H9 (cell line): ENCODE measurements at regions not wholly inside any gene's neighbourhood (a gene's known extent, or its start where the extent isn't known, plus 50 kb on each side); places are given as distances from the start of the nearest gene placed in this dataset.

Experiments
- DNase-seq: peaks from one replicate; pipeline ENCODE4 v3.0.0-alpha.2; 2017
- H2AFZ ChIP-seq: one replicate; pipeline ENCODE4 v1.6.1; 2013; ENCODE audit warnings: mild to moderate bottlenecking, low read length, control low read depth, moderate library complexity
- H2AK5ac ChIP-seq: 2 replicates; pipeline ENCODE4 v1.6.1; 2013; ENCODE audit warnings: low read length, control low read depth, mixed read lengths; ENCODE audit not compliant: insufficient read length
- H2BK120ac ChIP-seq: one replicate; pipeline ENCODE4 v1.6.1; 2013; ENCODE audit warnings: low read depth, mild to moderate bottlenecking, low read length, control low read depth, inconsistent platforms; ENCODE audit not compliant: poor library complexity, severe bottlenecking
- H2BK12ac ChIP-seq: 2 replicates; pipeline ENCODE4 v1.6.1; 2013; ENCODE audit warnings: low read length, control low read depth, mixed read lengths, low read depth; ENCODE audit not compliant: insufficient read length
- H2BK15ac ChIP-seq: 2 replicates; pipeline ENCODE4 v1.6.1; 2013; ENCODE audit warnings: low read depth, low read length, control low read depth
- H2BK20ac ChIP-seq: one replicate; pipeline ENCODE4 v1.6.1; 2013; ENCODE audit warnings: low read depth, mild to moderate bottlenecking, low read length, control low read depth, inconsistent platforms; ENCODE audit not compliant: poor library complexity, severe bottlenecking
- H2BK5ac ChIP-seq: 2 replicates; pipeline ENCODE4 v1.6.1; 2013; ENCODE audit warnings: low read length, control low read depth, mixed read lengths; ENCODE audit not compliant: insufficient read length
- H3K14ac ChIP-seq: 2 replicates; pipeline ENCODE4 v1.6.1; 2013; ENCODE audit warnings: low read length, control low read depth; ENCODE audit not compliant: insufficient read depth
- H3K18ac ChIP-seq: 2 replicates; pipeline ENCODE4 v1.6.1; 2013; ENCODE audit warnings: low read depth, mild to moderate bottlenecking, mixed read lengths, low read length, control low read depth; ENCODE audit not compliant: insufficient read length
- H3K23ac ChIP-seq: 2 replicates; pipeline ENCODE4 v1.6.1; 2013; ENCODE audit warnings: low read length, control low read depth, mixed read lengths, low read depth; ENCODE audit not compliant: insufficient read length
- H3K23me2 ChIP-seq: 2 replicates; pipeline ENCODE4 v1.6.1; 2013; ENCODE audit warnings: low read depth, mild to moderate bottlenecking, mixed read lengths, low read length, control low read depth; ENCODE audit not compliant: insufficient read length, poor library complexity, severe bottlenecking
- H3K27ac ChIP-seq: 2 replicates; pipeline ENCODE4 v1.5.1; 2013; ENCODE audit warnings: low read length, control low read depth, mixed read lengths, low read depth; ENCODE audit not compliant: insufficient read length
- H3K27me3 ChIP-seq: 2 replicates; pipeline ENCODE4 v1.6.1; 2013; ENCODE audit warnings: low read length, control low read depth, inconsistent platforms; ENCODE audit not compliant: insufficient read depth
- H3K4ac ChIP-seq: 2 replicates; pipeline ENCODE4 v1.6.1; 2013; ENCODE audit warnings: low read depth, mild to moderate bottlenecking, control low read depth, inconsistent platforms, low read length, moderate library complexity
- H3K4me1 ChIP-seq: 2 replicates; pipeline ENCODE4 v1.6.1; 2013; ENCODE audit warnings: low read length, control low read depth, inconsistent platforms; ENCODE audit not compliant: insufficient read depth
- H3K4me2 ChIP-seq: 2 replicates; pipeline ENCODE4 v1.6.1; 2013; ENCODE audit warnings: low read length, control low read depth, mixed read lengths; ENCODE audit not compliant: insufficient read length, insufficient read depth
- H3K56ac ChIP-seq: 2 replicates; pipeline ENCODE4 v1.6.1; 2013; ENCODE audit warnings: low read depth, mild to moderate bottlenecking, mixed read lengths, low read length, control low read depth; ENCODE audit not compliant: insufficient read length
- H3K79me1 ChIP-seq: 2 replicates; pipeline ENCODE4 v1.6.1; 2013; ENCODE audit warnings: low read depth, mild to moderate bottlenecking, moderate library complexity, low read length, control low read depth, inconsistent platforms; ENCODE audit not compliant: insufficient read depth, poor library complexity, severe bottlenecking
- H3K79me2 ChIP-seq: 2 replicates; pipeline ENCODE4 v1.6.1; 2013; ENCODE audit warnings: low read length, control low read depth, inconsistent platforms; ENCODE audit not compliant: insufficient read depth
- H3K9ac ChIP-seq: 2 replicates; pipeline ENCODE4 v1.6.1; 2013; ENCODE audit warnings: low read length, control low read depth, mixed read lengths; ENCODE audit not compliant: insufficient read length; ENCODE audit errors: extremely low read depth
- H3K9me3 ChIP-seq: one replicate; pipeline ENCODE4 v1.6.1; 2013; ENCODE audit warnings: low read depth, low read length, inconsistent platforms; ENCODE audit not compliant: control insufficient read depth
- H3T11ph ChIP-seq: one replicate; pipeline ENCODE4 v1.6.1; 2013; ENCODE audit warnings: mild to moderate bottlenecking, low read length, control low read depth, inconsistent platforms
- H4K20me1 ChIP-seq: one replicate; pipeline ENCODE4 v1.6.1; 2013; ENCODE audit not compliant: control insufficient read depth, insufficient read length, insufficient read depth
- H4K5ac ChIP-seq: 2 replicates; pipeline ENCODE4 v1.6.1; 2013; ENCODE audit warnings: low read depth, mild to moderate bottlenecking, mixed read lengths, low read length, control low read depth; ENCODE audit not compliant: insufficient read length
- H4K8ac ChIP-seq: replicated peaks from 2 replicates; pipeline ENCODE4 v1.6.1; 2013; ENCODE audit warnings: low read length, control low read depth, mixed read lengths, low read depth; ENCODE audit not compliant: insufficient read length
- H4K91ac ChIP-seq: 2 replicates; pipeline ENCODE4 v1.6.1; 2013; ENCODE audit warnings: low read depth, mild to moderate bottlenecking, moderate library complexity, mixed read lengths, low read length, control low read depth; ENCODE audit not compliant: insufficient read length
- H3K27ac Mint-ChIP-seq, 3 experiments: 2 replicates in 2 of 3; 3 replicates in 1 of 3; pipeline ENCODE4 v1.8.0; 2020 to 2021; ENCODE audit warnings: mixed read lengths in 3 of 3, mild to moderate bottlenecking in 1 of 3, moderate library complexity in 1 of 3
- H3K27me3 Mint-ChIP-seq: 2 replicates; pipeline ENCODE4 v1.8.0; 2021; ENCODE audit warnings: low read depth, mild to moderate bottlenecking, moderate library complexity, mixed read lengths
- H3K36me3 Mint-ChIP-seq, 3 experiments: 2 replicates in 2 of 3; 3 replicates in 1 of 3; pipeline ENCODE4 v1.8.0; 2020 to 2021; ENCODE audit warnings: low read depth in 3 of 3, mixed read lengths in 3 of 3; ENCODE audit not compliant: insufficient read depth in 1 of 3
- H3K4me1 Mint-ChIP-seq, 2 experiments: 2 replicates each; pipeline ENCODE4 v1.8.0; 2020; ENCODE audit warnings: mixed read lengths in 2 of 2
- H3K4me3 Mint-ChIP-seq, 2 experiments: 2 replicates in 1 of 2; 3 replicates in 1 of 2; pipeline ENCODE4 v1.8.0; 2020 to 2021; ENCODE audit warnings: mild to moderate bottlenecking in 2 of 2, mixed read lengths in 2 of 2, moderate library complexity in 1 of 2
- H3K9me3 Mint-ChIP-seq, 2 experiments: 2 replicates in 1 of 2; 3 replicates in 1 of 2; pipeline ENCODE4 v1.8.0; 2020; ENCODE audit warnings: mild to moderate bottlenecking in 2 of 2, mixed read lengths in 2 of 2, moderate library complexity in 1 of 2
- CTCF ChIP-seq: fragments of 200-600 bp; sonication (generic); conservative IDR thresholded peaks from 3 replicates; pipeline ENCODE4 v1.8.0; 2021; ENCODE audit warnings: antibody characterized with exemption, mild to moderate bottlenecking
- WGBS: extraction: QIAGEN DNeasy Blood & Tissue Kit; methylation state at CpG from one replicate; pipeline ENCODE4 v1.1.7; 2013; ENCODE audit warnings: missing lambda C conversion rate, low lambda C conversion rate, mixed read lengths; ENCODE audit not compliant: insufficient read length; ENCODE audit errors: extremely low coverage; 5-methylcytosine and 5-hydroxymethylcytosine counted together

GRCh38 chr5:172530878-172531703, 76.8 kb upstream of the SH3PXD2B start:
- TF ChIP-seq CTCF: no peak
- peaks cover 32% of the 10 kb centered on the region for H3K27me3 Mint-ChIP-seq
- Histone ChIP-seq H3K23ac (no peak overlapping the region), H4K91ac (no peak overlapping the region), H3T11ph (no peak overlapping the region), H3K79me1 (no peaks in the 10 kb centered on the region), H2BK20ac (no peak overlapping the region), H3K79me2 (no peaks in the 10 kb centered on the region), H2BK12ac (no peak overlapping the region), H4K20me1 (no peaks in the 10 kb centered on the region), H3K4me1 (0 out of 2 replicates have a peak, but pooled peaks cover 2% of the 10 kb centered on the region), H3K27ac (no peak overlapping the region), H3K18ac (no peak overlapping the region), H4K8ac (no peak overlapping the region), H2AK5ac (no peak overlapping the region), H3K23me2 (no peaks in the 10 kb centered on the region), H2BK120ac (no peak overlapping the region), H3K9ac (no peak overlapping the region), H3K4ac (no peak overlapping the region), H4K5ac (no peak overlapping the region), H2BK15ac (no peak overlapping the region), H2AFZ (no peak overlapping the region), H3K56ac (no peak overlapping the region), H3K9me3 (no peaks in the 10 kb centered on the region), H2BK5ac (no peak overlapping the region), H3K4me2 (no peak overlapping the region), H3K14ac (no peak overlapping the region; the same call in 1 of the 2 replicates), H3K27me3 (no peaks in the 10 kb centered on the region)
- no CpG with 5 or more reads among the region's 13 CpGs for WGBS
- H3K4me3 Mint-ChIP-seq: no peak overlapping the region; a peak in 1 of 5 replicates
- H3K36me3 Mint-ChIP-seq: peaks cover 0 to 4% (median 1%) of the 10 kb centered on the region in 3 experiments; a peak in 3 of 7 replicates
- peaks cover 4% of the 10 kb centered on the region in 2 experiments; a peak in 3 of 5 replicates for H3K9me3 Mint-ChIP-seq
- peaks cover 10 to 14% of the 10 kb centered on the region in 2 experiments; a peak in 3 of 4 replicates for H3K4me1 Mint-ChIP-seq
- peak; percentile 16 for DNase-seq
- H3K27ac Mint-ChIP-seq: peak overlapping the region in 2 of 3 experiments; percentile 62 to 66; a peak in 3 of 7 replicates
